Aorta (tissue), 5 donors: ENCODE measurements at regions not wholly inside any gene's neighbourhood (a gene's known extent, or its start where the extent isn't known, plus 50 kb on each side); places are given as distances from the start of the nearest gene placed in this dataset.

Experiments
- ATAC-seq: fragments of 200-7000 bp; cut with Tn5 transposase; one replicate; pipeline ENCODE4 v1.9.1; 2022; ENCODE audit warnings: moderate library complexity; ENCODE audit not compliant: low FRiP score
- DNase-seq, 2 donors: peaks; one replicate each; pipeline ENCODE4 v3.0.0-alpha.2; 2020
- H3K27ac ChIP-seq, 2 donors: one replicate each; pipeline ENCODE4 v1.5.1; 2013; ENCODE audit warnings: low read length in 2 of 2, mild to moderate bottlenecking in 2 of 2, moderate library complexity in 2 of 2, control low read depth in 1 of 2, inconsistent platforms in 1 of 2, low read depth in 1 of 2
- H3K27me3 ChIP-seq, 2 donors: one replicate each; pipeline ENCODE4 v1.6.1; 2013; ENCODE audit warnings: control low read depth in 1 of 2, low read length in 1 of 2, mild to moderate bottlenecking in 1 of 2, moderate library complexity in 1 of 2; ENCODE audit not compliant: insufficient read depth in 2 of 2, control insufficient read depth in 1 of 2
- H3K36me3 ChIP-seq, 2 donors: one replicate each; pipeline ENCODE4 v1.6.1; 2013; ENCODE audit warnings: control low read depth in 1 of 2, low read length in 1 of 2, mild to moderate bottlenecking in 1 of 2; ENCODE audit not compliant: insufficient read depth in 2 of 2, control insufficient read depth in 1 of 2
- H3K4me1 ChIP-seq, 2 donors: one replicate each; pipeline ENCODE4 v1.6.1; 2013; ENCODE audit warnings: low read length in 2 of 2, control low read depth in 1 of 2, mild to moderate bottlenecking in 1 of 2, moderate library complexity in 1 of 2; ENCODE audit not compliant: insufficient read depth in 2 of 2, control insufficient read depth in 1 of 2
- H3K4me3 ChIP-seq, 2 donors: one replicate each; pipeline ENCODE4 v1.5.1; 2013; ENCODE audit warnings: low read length in 2 of 2, control low read depth in 1 of 2, mild to moderate bottlenecking in 1 of 2
- H3K9me3 ChIP-seq: one replicate; pipeline ENCODE4 v1.6.1; 2013; ENCODE audit warnings: mild to moderate bottlenecking, low read length; ENCODE audit not compliant: control insufficient read depth
- WGBS, 2 donors: extraction: QIAGEN DNeasy Blood & Tissue Kit; methylation state at CpG; one replicate each; pipeline ENCODE4 v1.1.7; 2013; 5-methylcytosine and 5-hydroxymethylcytosine counted together
- intact Hi-C, 2 donors: fragments of 100-400 bp; cut with DNase I; formaldehyde crosslinking; loops; one replicate each; pipeline versions ENCODE4 v1.14.2 to v1.15.0; 2022
- donor health status: healthy with polysubstance abuse.
- donor health status: Bipolar disorder and iron deficiency.
- donor health status: DM: no; HTN: no; CAD: no.
- donor health status: DM: no; HTN: no; CAD: no.
- donor health status: DM: yes; HTN: yes; CAD: no.

GRCh38 chr14:60349663-60350365 is 100.8 kb downstream of the PPM1A start:
- Histone ChIP-seq H3K9me3 (no peaks in the 10 kb centered on the region), H3K27me3 (peaks cover 0 to 2% of the 10 kb centered on the region in 2 donors), H3K36me3 (no peaks in the 10 kb centered on the region), H3K4me3 (peak overlapping the region in 1 of 2 donors; percentile 5), H3K4me1 (no peaks in the 10 kb centered on the region), H3K27ac (no peak overlapping the region)
- DNase-seq (no peak), ATAC-seq (no peak)
- WGBS, 2 donors, result 49 to 51% methylated on average over 8 of the region's 8 CpGs
- intact Hi-C loops, result loop anchor here (1.0 to 10.0 kb wide), 3 partner anchors 211 to 905 kb away; no protein-coding TSS in a partner anchor

- Histone ChIP-seq H3K27me3 (peaks cover 0 to 2% of the 10 kb centered on the region in 2 donors), H3K4me3 (peak overlapping the region in 1 of 2 donors; percentile 5), H3K4me1 (no peaks in the 10 kb centered on the region), H3K36me3 (no peaks in the 10 kb centered on the region), H3K27ac (no peak overlapping the region), H3K9me3 (no peaks in the 10 kb centered on the region)
- ATAC-seq (peak; percentile 54), DNase-seq (no peak)
- 13 to 18% methylated on average over 5 of the region's 5 CpGs for WGBS, 2 donors
- intact Hi-C loops, result loop anchor here (1.0 to 10.0 kb wide), 2 partner anchors 211 to 904 kb away; no protein-coding TSS in a partner anchor
Observed at GRCh38 chr14:60350366-60350720, 101.3 kb downstream of the PPM1A start.

- ATAC-seq (no peak), DNase-seq (no peak)
- intact Hi-C loops, result loop anchor here in 1 of 2 donors (10.0 kb wide), 1 partner anchor 901 kb away; no protein-coding TSS in a partner anchor
- Histone ChIP-seq H3K27me3 (no peaks in the 10 kb centered on the region), H3K36me3 (no peaks in the 10 kb centered on the region), H3K9me3 (no peaks in the 10 kb centered on the region), H3K4me3 (no peak overlapping the region), H3K4me1 (no peaks in the 10 kb centered on the region), H3K27ac (no peak overlapping the region)
- 69 to 83% methylated on average over 4 of the region's 4 CpGs for WGBS, 2 donors
Observed at GRCh38 chr14:60353420-60353819, 104.4 kb downstream of the PPM1A start.

GRCh38 chr14:60355768-60356167 is 106.7 kb downstream of the PPM1A start:
- H3K36me3 ChIP-seq, result no peaks in the 10 kb centered on the region
- no peaks in the 10 kb centered on the region for H3K9me3 ChIP-seq
- DNase-seq (no peak), ATAC-seq (no peak)
- no peaks in the 10 kb centered on the region for H3K27me3 ChIP-seq
- H3K4me3 ChIP-seq, result no peak overlapping the region
- H3K4me1 ChIP-seq, result no peaks in the 10 kb centered on the region
- no peak overlapping the region for H3K27ac ChIP-seq
- intact Hi-C loops, result loop anchor here in 1 of 2 donors (10.0 kb wide), 1 partner anchor 899 kb away; no protein-coding TSS in a partner anchor

- intact Hi-C loops, result loop anchor here in 1 of 2 donors (10.0 kb wide), 1 partner anchor 898 kb away; no protein-coding TSS in a partner anchor
- Histone ChIP-seq H3K9me3 (no peaks in the 10 kb centered on the region), H3K27me3 (no peaks in the 10 kb centered on the region), H3K4me3 (no peak overlapping the region), H3K36me3 (no peaks in the 10 kb centered on the region), H3K4me1 (no peaks in the 10 kb centered on the region), H3K27ac (no peak overlapping the region)
- ATAC-seq (no peak), DNase-seq (no peak)
- WGBS, 2 donors, result 82 to 83% methylated on average over 3 of the region's 3 CpGs
Observed at GRCh38 chr14:60356386-60356785, 107.4 kb downstream of the PPM1A start.

- intact Hi-C loops, result loop anchor here in 1 of 2 donors (10.0 kb wide), 1 partner anchor 898 kb away; no protein-coding TSS in a partner anchor
- DNase-seq (no peak), ATAC-seq (no peak)
- Histone ChIP-seq H3K9me3 (no peaks in the 10 kb centered on the region), H3K36me3 (no peaks in the 10 kb centered on the region), H3K4me1 (no peaks in the 10 kb centered on the region), H3K27me3 (no peaks in the 10 kb centered on the region), H3K4me3 (no peak overlapping the region), H3K27ac (no peak overlapping the region)
- WGBS, 2 donors, result 50 to 61% methylated on average over 10 of the region's 10 CpGs
Observed at GRCh38 chr14:60356906-60357550, 108.0 kb downstream of the PPM1A start.

GRCh38 chr14:60357551-60358149 is 108.6 kb downstream of the PPM1A start:
- Histone ChIP-seq H3K4me1 (no peaks in the 10 kb centered on the region), H3K36me3 (no peaks in the 10 kb centered on the region), H3K4me3 (no peak overlapping the region), H3K9me3 (no peaks in the 10 kb centered on the region), H3K27ac (no peak overlapping the region), H3K27me3 (no peaks in the 10 kb centered on the region)
- no peak for DNase-seq
- intact Hi-C loops, result loop anchor here in 1 of 2 donors (10.0 kb wide), 1 partner anchor 897 kb away; no protein-coding TSS in a partner anchor
- 84 to 85% methylated on average over 3 of the region's 3 CpGs for WGBS, 2 donors
- no peak for ATAC-seq

GRCh38 chr14:60363275-60363674 is 114.3 kb downstream of the PPM1A start:
- Histone ChIP-seq H3K4me3 (no peak overlapping the region), H3K4me1 (no peaks in the 10 kb centered on the region), H3K36me3 (no peaks in the 10 kb centered on the region), H3K9me3 (peaks cover 1% of the 10 kb centered on the region), H3K27me3 (no peaks in the 10 kb centered on the region), H3K27ac (no peak overlapping the region)
- 93 to 95% methylated on average over 2 of the region's 2 CpGs for WGBS, 2 donors
- no peak for ATAC-seq
- DNase-seq, result no peak
- intact Hi-C loops, result no loop called here
